BLaER1 treated with 17β-estradiol and CSF1 and Interleukin-3, amounts not matched to agents 10 nM and 100 nM (cell line): ENCODE measurements at regions not wholly inside any gene's neighbourhood (a gene's known extent, or its start where the extent isn't known, plus 50 kb on each side); places are given as distances from the start of the nearest gene placed in this dataset.

Experiments
- H3K27ac ChIP-seq, 11 experiments: shearing (Covaris generic); formaldehyde crosslinking; 2 replicates each; pipeline ENCODE4 v1.8.1; 2022
- H3K27me3 ChIP-seq, 11 experiments: shearing (Covaris generic); formaldehyde crosslinking; 2 replicates each; pipeline ENCODE4 v1.8.1; 2022
- H3K36me3 ChIP-seq, 11 experiments: shearing (Covaris generic); formaldehyde crosslinking; 2 replicates each; pipeline ENCODE4 v1.8.1; 2022
- H3K4me1 ChIP-seq, 10 experiments: shearing (Covaris generic); formaldehyde crosslinking; 2 replicates each; pipeline ENCODE4 v1.8.1; 2022
- H3K4me2 ChIP-seq, 11 experiments: shearing (Covaris generic); formaldehyde crosslinking; 2 replicates each; pipeline ENCODE4 v1.8.1; 2022
- H3K4me3 ChIP-seq, 10 experiments: shearing (Covaris generic); formaldehyde crosslinking; 2 replicates each; pipeline ENCODE4 v1.8.1; 2022
- H3K9ac ChIP-seq, 11 experiments: shearing (Covaris generic); formaldehyde crosslinking; 2 replicates each; pipeline ENCODE4 v1.8.1; 2022
- H3K9me3 ChIP-seq, 11 experiments: shearing (Covaris generic); formaldehyde crosslinking; replicated peaks in 1 of 11; 2 replicates each; pipeline ENCODE4 v1.8.1; 2022
- H4K20me1 ChIP-seq, 11 experiments: shearing (Covaris generic); formaldehyde crosslinking; 2 replicates each; pipeline ENCODE4 v1.8.1; 2022
- Cebpa-rat ChIP-seq, 11 experiments: shearing (Covaris generic); IDR thresholded peaks; 2 replicates each; pipeline ENCODE4 v1.8.1; 2022

GRCh38 chr5:165163861-165164260, 1658.4 kb downstream of the MAT2B start:
- no peak for TF ChIP-seq Cebpa-rat (IDR thresholded peaks at IDR 0.05)
- Histone ChIP-seq H4K20me1 (no peaks in the 10 kb centered on the region), H3K36me3 (no peaks in the 10 kb centered on the region), H3K4me3 (no peak overlapping the region), H3K27ac (no peak overlapping the region), H3K4me1 (peaks cover 0 to 8% (median 0%) of the 10 kb centered on the region in 10 experiments; a peak in 1 of 20 replicates), H3K4me2 (no peak overlapping the region), H3K27me3 (no peaks in the 10 kb centered on the region), H3K9me3 (0 out of 22 replicates have a peak, but pooled peaks cover 0 to 3% (median 0%) of the 10 kb centered on the region in 11 experiments), H3K9ac (no peak overlapping the region)

GRCh38 chr5:165173651-165174050, 1668.2 kb downstream of the MAT2B start:
- Histone ChIP-seq H4K20me1 (no peaks in the 10 kb centered on the region), H3K4me1 (no peaks in the 10 kb centered on the region), H3K9me3 (no peaks in the 10 kb centered on the region; a peak in 1 of 22 replicates), H3K36me3 (no peaks in the 10 kb centered on the region), H3K4me2 (no peak overlapping the region), H3K27me3 (no peaks in the 10 kb centered on the region), H3K4me3 (no peak overlapping the region), H3K27ac (no peak overlapping the region), H3K9ac (no peak overlapping the region)
- no peak for TF ChIP-seq Cebpa-rat (IDR thresholded peaks at IDR 0.05)

GRCh38 chr5:165175041-165175440, 1669.6 kb downstream of the MAT2B start:
- no peak overlapping the region for H3K27ac ChIP-seq
- no peak overlapping the region for H3K4me3 ChIP-seq
- TF ChIP-seq Cebpa-rat (IDR thresholded peaks at IDR 0.05) = no peak
- H3K9ac ChIP-seq = no peak overlapping the region
- H3K36me3 ChIP-seq = no peaks in the 10 kb centered on the region
- H3K4me1 ChIP-seq = no peaks in the 10 kb centered on the region
- H4K20me1 ChIP-seq = no peaks in the 10 kb centered on the region
- no peaks in the 10 kb centered on the region for H3K27me3 ChIP-seq
- no peak overlapping the region for H3K4me2 ChIP-seq
- no peaks in the 10 kb centered on the region for H3K9me3 ChIP-seq

- no peak for TF ChIP-seq Cebpa-rat (IDR thresholded peaks at IDR 0.05)
- Histone ChIP-seq H3K27me3 (no peaks in the 10 kb centered on the region), H3K4me3 (peak overlapping the region in 1 of 10 experiments; percentile 31; a peak in 1 of 20 replicates), H3K9me3 (peaks cover 18 to 39% (median 21%) of the 10 kb centered on the region in 11 experiments), H3K9ac (no peak overlapping the region), H3K36me3 (peaks cover 0 to 7% (median 0%) of the 10 kb centered on the region in 11 experiments; a peak in 2 of 22 replicates), H3K4me1 (peaks cover 24 to 46% (median 36%) of the 10 kb centered on the region in 10 experiments), H4K20me1 (no peaks in the 10 kb centered on the region), H3K27ac (peak overlapping the region in 6 of 11 experiments; percentile 86 to 96 (median 92); a peak in 12 of 22 replicates), H3K4me2 (no peak overlapping the region)
Measured at GRCh38 chr5:165184183-165184582, 1678.8 kb downstream of the MAT2B start.

- H3K36me3 ChIP-seq = peaks cover 0 to 7% (median 0%) of the 10 kb centered on the region in 11 experiments; a peak in 2 of 22 replicates
- no peaks in the 10 kb centered on the region for H4K20me1 ChIP-seq
- TF ChIP-seq Cebpa-rat (IDR thresholded peaks at IDR 0.05) = no peak
- H3K9me3 ChIP-seq = peaks cover 18 to 39% (median 21%) of the 10 kb centered on the region in 11 experiments
- H3K27ac ChIP-seq = peak overlapping the region in 10 of 11 experiments; percentile 48 to 96 (median 86); a peak in 18 of 22 replicates
- no peaks in the 10 kb centered on the region for H3K27me3 ChIP-seq
- H3K9ac ChIP-seq = peak overlapping the region in 2 of 11 experiments; percentile 35 to 56; a peak in 6 of 22 replicates
- H3K4me3 ChIP-seq = no peak overlapping the region
- peak overlapping the region in 10 of 11 experiments; percentile 6 to 62 (median 29); a peak in 12 of 22 replicates for H3K4me2 ChIP-seq
- H3K4me1 ChIP-seq = peaks cover 35 to 61% (median 50%) of the 10 kb centered on the region in 10 experiments
Measured at GRCh38 chr5:165185716-165186115, 1680.3 kb downstream of the MAT2B start.

- Histone ChIP-seq H3K4me2 (peak overlapping the region; percentile 19 to 82 (median 59); a peak in 19 of 22 replicates), H3K9ac (peak overlapping the region in 8 of 11 experiments; percentile 30 to 77 (median 63); a peak in 14 of 22 replicates), H3K9me3 (peaks cover 18 to 39% (median 21%) of the 10 kb centered on the region in 11 experiments), H3K36me3 (peaks cover 0 to 7% (median 0%) of the 10 kb centered on the region in 11 experiments; a peak in 2 of 22 replicates), H3K27me3 (no peaks in the 10 kb centered on the region), H3K27ac (peak overlapping the region in 10 of 11 experiments; percentile 70 to 96 (median 86); a peak in 21 of 22 replicates), H3K4me3 (no peak overlapping the region), H3K4me1 (peaks cover 35 to 63% (median 52%) of the 10 kb centered on the region in 10 experiments), H4K20me1 (no peaks in the 10 kb centered on the region)
- TF ChIP-seq Cebpa-rat (IDR thresholded peaks at IDR 0.05) = no peak
Measured at GRCh38 chr5:165187815-165188214, 1682.4 kb downstream of the MAT2B start.

- Histone ChIP-seq H3K4me3 (no peak overlapping the region), H4K20me1 (no peaks in the 10 kb centered on the region), H3K9ac (peak overlapping the region; percentile 8 to 77 (median 65); a peak in 18 of 22 replicates), H3K36me3 (peaks cover 0 to 7% (median 0%) of the 10 kb centered on the region in 11 experiments; a peak in 2 of 22 replicates), H3K27me3 (no peaks in the 10 kb centered on the region), H3K4me1 (peaks cover 35 to 63% (median 52%) of the 10 kb centered on the region in 10 experiments), H3K9me3 (peaks cover 13 to 31% (median 15%) of the 10 kb centered on the region in 11 experiments), H3K27ac (peak overlapping the region; percentile 39 to 96 (median 86); a peak in 21 of 22 replicates), H3K4me2 (peak overlapping the region; percentile 31 to 82 (median 60); a peak in 21 of 22 replicates)
- peak in 8 of 11 experiments; percentile 75 to 98 (median 91); a peak in 15 of 22 replicates for TF ChIP-seq Cebpa-rat (IDR thresholded peaks at IDR 0.05)
Measured at GRCh38 chr5:165188556-165189175, 1683.2 kb downstream of the MAT2B start.

GRCh38 chr5:165196961-165197360, 1691.5 kb downstream of the MAT2B start:
- Histone ChIP-seq H3K4me3 (no peak overlapping the region), H3K4me2 (no peak overlapping the region), H3K36me3 (no peaks in the 10 kb centered on the region), H4K20me1 (no peaks in the 10 kb centered on the region), H3K27ac (no peak overlapping the region), H3K9me3 (peaks cover 0 to 15% (median 5%) of the 10 kb centered on the region in 11 experiments; a peak in 12 of 22 replicates), H3K27me3 (no peaks in the 10 kb centered on the region), H3K9ac (no peak overlapping the region), H3K4me1 (peaks cover 0 to 15% (median 3%) of the 10 kb centered on the region in 10 experiments; a peak in 10 of 20 replicates)
- no peak for TF ChIP-seq Cebpa-rat (IDR thresholded peaks at IDR 0.05)

GRCh38 chr5:165201369-165201768, 1696.0 kb downstream of the MAT2B start:
- Histone ChIP-seq H3K4me3 (no peak overlapping the region), H3K4me2 (peak overlapping the region in 6 of 11 experiments; percentile 2 to 58 (median 44); a peak in 10 of 22 replicates), H3K36me3 (no peaks in the 10 kb centered on the region), H3K27ac (peak overlapping the region in 3 of 11 experiments; percentile 11 to 21 (median 16); a peak in 3 of 22 replicates), H3K9ac (no peak overlapping the region), H3K27me3 (no peaks in the 10 kb centered on the region), H3K9me3 (peaks cover 0 to 12% (median 5%) of the 10 kb centered on the region in 11 experiments; a peak in 12 of 22 replicates), H4K20me1 (no peaks in the 10 kb centered on the region), H3K4me1 (peaks cover 0 to 16% (median 5%) of the 10 kb centered on the region in 10 experiments; a peak in 12 of 20 replicates)
- TF ChIP-seq Cebpa-rat (IDR thresholded peaks at IDR 0.05) = no peak
